22Rv1 (cell line): ENCODE measurements at regions not wholly inside any gene's neighbourhood (a gene's known extent, or its start where the extent isn't known, plus 50 kb on each side); places are given as distances from the start of the nearest gene placed in this dataset.

Experiments
- ZFX ChIP-seq: fragments of 450-650 bp; IDR thresholded peaks from 2 replicates; pipeline ENCODE4 v1.6.1; 2017; ENCODE audit warnings: antibody characterized with exemption, borderline replicate concordance
- TF ChIP-seq, protein P1 (sequence below): fragments of 450-650 bp; IDR thresholded peaks from 2 replicates; pipeline ENCODE4 v1.5.1; 2017; ENCODE audit warnings: mild to moderate bottlenecking

DNA sequence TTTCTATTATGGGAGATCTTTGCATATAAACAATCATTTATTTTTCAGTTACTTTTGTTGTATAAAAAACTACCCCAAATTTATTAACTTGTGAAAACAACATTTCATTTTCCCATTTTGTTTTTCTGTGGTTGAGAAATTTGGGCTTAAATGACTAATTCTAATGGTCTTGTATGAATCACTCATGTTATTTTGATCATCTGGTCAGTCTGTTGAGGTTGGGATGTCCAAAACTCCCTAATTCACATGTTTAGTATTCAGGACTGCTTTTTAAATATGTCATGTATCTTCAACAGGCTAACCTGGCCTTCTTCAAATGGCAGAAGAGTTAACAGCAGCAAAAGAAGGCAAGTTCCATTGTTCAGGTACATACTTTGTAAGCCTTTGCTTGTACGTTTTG, 788.1 kb downstream of the TRIB2 start:
- TF ChIP-seq, protein P1, sequence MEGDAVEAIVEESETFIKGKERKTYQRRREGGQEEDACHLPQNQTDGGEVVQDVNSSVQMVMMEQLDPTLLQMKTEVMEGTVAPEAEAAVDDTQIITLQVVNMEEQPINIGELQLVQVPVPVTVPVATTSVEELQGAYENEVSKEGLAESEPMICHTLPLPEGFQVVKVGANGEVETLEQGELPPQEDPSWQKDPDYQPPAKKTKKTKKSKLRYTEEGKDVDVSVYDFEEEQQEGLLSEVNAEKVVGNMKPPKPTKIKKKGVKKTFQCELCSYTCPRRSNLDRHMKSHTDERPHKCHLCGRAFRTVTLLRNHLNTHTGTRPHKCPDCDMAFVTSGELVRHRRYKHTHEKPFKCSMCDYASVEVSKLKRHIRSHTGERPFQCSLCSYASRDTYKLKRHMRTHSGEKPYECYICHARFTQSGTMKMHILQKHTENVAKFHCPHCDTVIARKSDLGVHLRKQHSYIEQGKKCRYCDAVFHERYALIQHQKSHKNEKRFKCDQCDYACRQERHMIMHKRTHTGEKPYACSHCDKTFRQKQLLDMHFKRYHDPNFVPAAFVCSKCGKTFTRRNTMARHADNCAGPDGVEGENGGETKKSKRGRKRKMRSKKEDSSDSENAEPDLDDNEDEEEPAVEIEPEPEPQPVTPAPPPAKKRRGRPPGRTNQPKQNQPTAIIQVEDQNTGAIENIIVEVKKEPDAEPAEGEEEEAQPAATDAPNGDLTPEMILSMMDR, result no peak
- no peak for TF ChIP-seq ZFX
